ENCODE measurements at regions not wholly inside any gene's neighbourhood (a gene's known extent, or its start where the extent isn't known, plus 50 kb on each side); places are given as distances from the start of the nearest gene placed in this dataset.

DNA sequence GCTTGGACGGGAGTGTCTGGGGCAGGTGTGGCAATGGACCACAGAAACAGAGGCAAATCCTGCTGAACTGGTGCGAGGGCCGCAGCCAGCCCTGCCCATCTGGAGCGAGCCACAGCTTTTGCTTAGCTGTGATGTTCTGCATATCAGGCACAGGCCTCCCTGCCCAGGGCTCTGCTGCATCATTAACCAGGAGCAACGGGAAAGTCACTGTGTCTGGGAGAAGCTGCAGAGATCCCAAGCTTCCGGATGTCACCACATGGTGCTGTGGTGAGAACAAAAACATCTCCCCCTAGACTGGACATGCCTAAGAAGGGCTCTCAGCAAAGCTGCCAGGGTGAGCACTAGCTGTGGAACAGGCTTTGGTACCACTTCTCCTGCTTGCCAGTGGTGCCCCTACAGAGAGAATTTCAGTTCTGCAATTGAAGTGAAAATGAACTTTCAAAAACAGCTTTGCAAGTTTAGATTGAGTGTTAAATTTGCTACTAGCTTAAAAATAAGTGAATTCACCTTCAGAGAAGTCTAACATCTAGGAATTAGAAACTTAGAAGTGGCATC lies 172.9 kb upstream of the MYT1L start:
- H3K4me1 ChIP-seq (replicated peaks in 1 of 2), result peaks cover 24 to 30% of the 10 kb centered on the region in 2 donors
- in situ Hi-C loops (cut with MboI; ENCODE audit: low pct_unique_long_range_greater_than_20kb in 2 of 9, low sequenced_read_pairs in 9 of 9, unreplicated experiment in 9 of 9), result no loop called here
- 17 to 91% (median 64%) methylated on average over 1 to 6 of the region's 6 CpGs; no CpG with 5 or more reads in 2 of the 10 experiments for WGBS, 10 experiments
- peak in 1 of 8 experiments; percentile 24 for ATAC-seq (replicated peaks in 6 of 8)
- no peak overlapping the region for H3K27ac ChIP-seq
- no peak overlapping the region for H3K4me3 ChIP-seq

DNA sequence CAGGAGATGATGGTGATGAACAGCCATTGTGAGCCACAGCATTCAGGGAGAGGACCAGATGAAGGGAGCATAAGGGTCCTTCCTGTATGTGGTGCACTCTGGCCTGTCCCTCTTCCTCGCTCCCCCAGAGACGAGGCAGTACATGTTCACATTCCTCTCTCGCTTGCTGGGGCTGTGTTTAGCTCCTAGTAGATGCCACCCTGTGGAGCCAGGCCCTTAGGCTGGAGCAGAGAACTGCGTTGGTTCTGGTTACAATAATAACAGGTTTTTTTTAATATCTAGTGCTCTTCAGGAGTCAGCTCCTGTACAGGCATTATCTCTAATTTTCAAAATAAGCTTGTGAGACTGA lies 171.1 kb upstream of the MYT1L start:
- Histone ChIP-seq H3K4me3 (no peak overlapping the region), H3K27ac (peak overlapping the region in 1 of 2 donors; percentile 39), H3K4me1 (replicated peaks in 1 of 2) (peaks cover 17 to 19% of the 10 kb centered on the region in 2 donors)
- 20 to 94% (median 83%) methylated on average over 1 to 3 of the region's 4 CpGs; no CpG with 5 or more reads in 3 of the 10 experiments for WGBS, 10 experiments
- in situ Hi-C loops (cut with MboI; ENCODE audit: low pct_unique_long_range_greater_than_20kb in 2 of 9, low sequenced_read_pairs in 9 of 9, unreplicated experiment in 9 of 9), result no loop called here
- no peak for ATAC-seq (replicated peaks in 6 of 8)

- no peak overlapping the region for H3K4me3 ChIP-seq
- H3K4me1 ChIP-seq (replicated peaks in 1 of 2), result peaks cover 13 to 14% of the 10 kb centered on the region in 2 donors
- WGBS, 10 experiments, result 0 to 100% (median 69%) methylated on average over 1 to 7 of the region's 9 CpGs
- in situ Hi-C loops (cut with MboI; ENCODE audit: low pct_unique_long_range_greater_than_20kb in 2 of 9, low sequenced_read_pairs in 9 of 9, unreplicated experiment in 9 of 9), result no loop called here
- peak overlapping the region; percentile 36 to 39 for H3K27ac ChIP-seq
- ATAC-seq (replicated peaks in 6 of 8), result peak in 5 of 8 experiments; percentile 92 to 96 (median 95)
These were observed 170.6 kb upstream of the MYT1L start for GRCh38 chr2:2501454-2502200.

DNA sequence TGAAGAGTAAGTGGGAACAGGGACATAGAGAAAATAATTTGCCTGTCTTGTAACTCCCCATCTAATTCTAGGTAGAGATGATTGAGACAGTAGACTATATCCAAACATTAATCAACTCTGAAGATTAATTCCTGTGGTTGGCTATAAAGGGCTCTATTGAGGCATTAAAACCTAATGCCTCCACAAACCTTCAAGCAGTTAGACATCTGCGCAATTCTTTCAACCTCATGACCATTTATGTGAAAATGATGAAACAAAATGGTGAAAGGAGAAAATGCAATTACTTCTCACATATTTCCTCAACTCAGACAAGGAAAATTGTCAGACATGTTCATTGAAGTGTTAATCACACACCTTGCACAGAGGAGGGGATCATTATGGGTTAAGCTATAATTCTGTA lies 164.5 kb upstream of the MYT1L start:
- ATAC-seq (replicated peaks in 6 of 8), result peak in 2 of 8 experiments; percentile 24 to 69
- peaks cover 0 to 14% of the 10 kb centered on the region in 2 donors for H3K4me1 ChIP-seq (replicated peaks in 1 of 2)
- H3K4me3 ChIP-seq, result no peak overlapping the region
- in situ Hi-C loops (cut with MboI; ENCODE audit: low pct_unique_long_range_greater_than_20kb in 2 of 9, low sequenced_read_pairs in 9 of 9, unreplicated experiment in 9 of 9), result no loop called here
- WGBS, 10 experiments, result 17 to 89% (median 80%) methylated on average over 1 of the region's 1 CpG; no CpG with 5 or more reads in 3 of the 10 experiments
- H3K27ac ChIP-seq, result peak overlapping the region in 1 of 2 donors; percentile 16

GRCh38 chr2:2493496-2493895 lies 162.4 kb upstream of the MYT1L start:
- Histone ChIP-seq H3K27ac (no peak overlapping the region), H3K4me3 (no peak overlapping the region), H3K4me1 (replicated peaks in 1 of 2) (peaks cover 0 to 14% of the 10 kb centered on the region in 2 donors)
- 6 to 94% (median 76%) methylated on average over 2 to 5 of the region's 5 CpGs; no CpG with 5 or more reads in 1 of the 10 experiments for WGBS, 10 experiments
- in situ Hi-C loops (cut with MboI; ENCODE audit: low pct_unique_long_range_greater_than_20kb in 2 of 9, low sequenced_read_pairs in 9 of 9, unreplicated experiment in 9 of 9), result no loop called here
- peak in 2 of 8 experiments; percentile 62 to 63 for ATAC-seq (replicated peaks in 6 of 8)

- Histone ChIP-seq H3K4me3 (no peak overlapping the region), H3K27ac (no peak overlapping the region), H3K4me1 (replicated peaks in 1 of 2) (peaks cover 0 to 14% of the 10 kb centered on the region in 2 donors)
- peak in 1 of 8 experiments; percentile 41 for ATAC-seq (replicated peaks in 6 of 8)
- WGBS, 10 experiments, result 0 to 100% (median 68%) methylated on average over 1 to 4 of the region's 4 CpGs; no CpG with 5 or more reads in 3 of the 10 experiments
- in situ Hi-C loops (cut with MboI; ENCODE audit: low pct_unique_long_range_greater_than_20kb in 2 of 9, low sequenced_read_pairs in 9 of 9, unreplicated experiment in 9 of 9), result no loop called here
These were observed 161.7 kb upstream of the MYT1L start for GRCh38 chr2:2492800-2493199.

DNA sequence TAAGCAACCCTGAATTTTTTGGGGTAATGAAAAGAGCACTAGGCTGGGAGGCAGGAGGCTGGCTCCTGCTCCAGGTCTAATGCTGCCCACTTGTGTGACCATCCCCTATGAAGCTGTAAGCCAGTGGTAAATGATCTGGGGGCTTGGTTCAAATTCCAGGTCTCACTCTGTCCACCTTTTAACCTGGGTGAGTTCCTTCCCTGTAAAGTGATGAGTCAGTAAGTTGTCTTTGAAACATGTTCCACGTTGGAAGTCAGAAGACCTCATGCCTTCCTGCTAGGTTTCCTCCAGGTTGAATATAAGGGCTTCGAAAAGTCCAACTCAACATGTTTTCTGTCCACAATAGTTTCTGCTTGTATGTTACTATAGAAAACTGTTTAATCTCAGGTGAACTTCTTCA lies 160.9 kb upstream of the MYT1L start:
- ATAC-seq (replicated peaks in 6 of 8), result no peak
- Histone ChIP-seq H3K4me3 (no peak overlapping the region), H3K27ac (no peak overlapping the region), H3K4me1 (replicated peaks in 1 of 2) (peaks cover 0 to 14% of the 10 kb centered on the region in 2 donors)
- WGBS, 10 experiments, result 0 to 100% (median 67%) methylated on average over 1 to 2 of the region's 2 CpGs; no CpG with 5 or more reads in 1 of the 10 experiments
- in situ Hi-C loops (cut with MboI; ENCODE audit: low pct_unique_long_range_greater_than_20kb in 2 of 9, low sequenced_read_pairs in 9 of 9, unreplicated experiment in 9 of 9), result no loop called here

DNA sequence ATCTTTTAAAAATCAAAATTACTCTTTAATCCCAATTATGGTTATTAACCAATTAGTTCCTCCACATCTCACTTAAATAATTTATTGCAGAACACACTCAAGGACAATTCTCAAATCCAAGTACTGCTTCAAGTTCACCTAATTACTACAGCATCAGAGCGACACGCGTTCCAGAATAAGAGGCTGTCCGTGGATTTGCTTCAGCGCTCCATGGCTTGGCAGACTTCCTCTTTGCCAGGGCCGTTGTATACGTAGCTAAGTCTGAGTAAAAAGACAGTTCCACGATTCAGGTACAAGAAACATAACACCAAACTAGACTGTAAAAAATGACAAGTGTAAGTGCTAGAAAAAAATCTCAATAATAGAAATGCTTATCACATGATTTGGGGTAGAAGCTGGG lies 153.2 kb upstream of the MYT1L start:
- WGBS, 10 experiments, result 27 to 100% (median 86%) methylated on average over 3 to 8 of the region's 8 CpGs; no CpG with 5 or more reads in 2 of the 10 experiments

DNA sequence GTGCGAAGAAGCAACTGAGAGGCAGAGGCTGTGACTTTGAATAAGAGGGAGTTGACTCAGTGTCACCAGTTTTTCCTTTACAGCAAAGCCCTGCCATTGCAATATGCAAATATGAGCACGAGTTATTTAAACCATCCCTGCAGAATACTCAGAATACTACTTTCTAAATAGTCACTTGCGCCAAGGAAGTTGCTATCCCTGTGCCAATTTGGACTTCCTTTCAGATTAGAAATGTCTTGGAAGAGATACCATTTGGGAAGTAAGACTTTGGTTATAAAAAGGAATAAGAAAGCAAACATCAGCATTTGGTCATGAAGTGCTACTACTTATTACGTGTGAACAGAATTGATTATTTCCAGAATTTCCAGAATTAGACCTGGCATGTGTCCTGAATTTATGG lies 151.8 kb upstream of the MYT1L start:
- in situ Hi-C loops (cut with MboI; ENCODE audit: low pct_unique_long_range_greater_than_20kb in 2 of 9, low sequenced_read_pairs in 9 of 9, unreplicated experiment in 9 of 9), result no loop called here
- ATAC-seq (replicated peaks in 6 of 8), result no peak
- Histone ChIP-seq H3K27ac (no peak overlapping the region), H3K4me3 (no peak overlapping the region), H3K4me1 (replicated peaks in 1 of 2) (peaks cover 0 to 6% of the 10 kb centered on the region in 2 donors)
- WGBS, 10 experiments, result 0 to 93% (median 83%) methylated on average over 2 to 4 of the region's 4 CpGs; no CpG with 5 or more reads in 1 of the 10 experiments

More for the DNA sequence above, 153.2 kb upstream of the MYT1L start:
- H3K4me3 ChIP-seq, result no peak overlapping the region
- in situ Hi-C loops (cut with MboI; ENCODE audit: low pct_unique_long_range_greater_than_20kb in 2 of 9, low sequenced_read_pairs in 9 of 9, unreplicated experiment in 9 of 9), result no loop called here
- H3K27ac ChIP-seq, result no peak overlapping the region
- peaks cover 0 to 6% of the 10 kb centered on the region in 2 donors for H3K4me1 ChIP-seq (replicated peaks in 1 of 2)
- no peak for ATAC-seq (replicated peaks in 6 of 8)

GRCh38 chr2:2472881-2473280 lies 141.8 kb upstream of the MYT1L start:
- peak in 4 of 8 experiments; percentile 30 to 57 (median 42) for ATAC-seq (replicated peaks in 6 of 8)
- Histone ChIP-seq H3K27ac (peak overlapping the region in 1 of 2 donors; percentile 49), H3K4me3 (no peak overlapping the region), H3K4me1 (replicated peaks in 1 of 2) (peaks cover 8 to 24% of the 10 kb centered on the region in 2 donors)
- in situ Hi-C loops (cut with MboI; ENCODE audit: low pct_unique_long_range_greater_than_20kb in 2 of 9, low sequenced_read_pairs in 9 of 9, unreplicated experiment in 9 of 9), result no loop called here
- WGBS, 10 experiments, result 24 to 92% (median 79%) methylated on average over 1 to 11 of the region's 12 CpGs; no CpG with 5 or more reads in 1 of the 10 experiments

GRCh38 chr2:2472044-2472443 lies 141.0 kb upstream of the MYT1L start:
- in situ Hi-C loops (cut with MboI; ENCODE audit: low pct_unique_long_range_greater_than_20kb in 2 of 9, low sequenced_read_pairs in 9 of 9, unreplicated experiment in 9 of 9), result no loop called here
- ATAC-seq (replicated peaks in 6 of 8), result peak in 5 of 8 experiments; percentile 28 to 78 (median 53)
- Histone ChIP-seq H3K4me1 (replicated peaks in 1 of 2) (peaks cover 8 to 28% of the 10 kb centered on the region in 2 donors), H3K4me3 (no peak overlapping the region), H3K27ac (peak overlapping the region in 1 of 2 donors; percentile 49)
- 40 to 100% (median 67%) methylated on average over 1 to 8 of the region's 11 CpGs; no CpG with 5 or more reads in 3 of the 10 experiments for WGBS, 10 experiments

GRCh38 chr2:2466534-2466933 lies 135.5 kb upstream of the MYT1L start:
- in situ Hi-C loops (cut with MboI; ENCODE audit: low pct_unique_long_range_greater_than_20kb in 2 of 9, low sequenced_read_pairs in 9 of 9, unreplicated experiment in 9 of 9), result no loop called here
- Histone ChIP-seq H3K4me3 (no peak overlapping the region), H3K27ac (no peak overlapping the region), H3K4me1 (replicated peaks in 1 of 2) (peaks cover 0 to 15% of the 10 kb centered on the region in 2 donors)
- no peak for ATAC-seq (replicated peaks in 6 of 8)
- 0 to 92% (median 79%) methylated on average over 4 to 8 of the region's 9 CpGs; no CpG with 5 or more reads in 4 of the 10 experiments for WGBS, 10 experiments

DNA sequence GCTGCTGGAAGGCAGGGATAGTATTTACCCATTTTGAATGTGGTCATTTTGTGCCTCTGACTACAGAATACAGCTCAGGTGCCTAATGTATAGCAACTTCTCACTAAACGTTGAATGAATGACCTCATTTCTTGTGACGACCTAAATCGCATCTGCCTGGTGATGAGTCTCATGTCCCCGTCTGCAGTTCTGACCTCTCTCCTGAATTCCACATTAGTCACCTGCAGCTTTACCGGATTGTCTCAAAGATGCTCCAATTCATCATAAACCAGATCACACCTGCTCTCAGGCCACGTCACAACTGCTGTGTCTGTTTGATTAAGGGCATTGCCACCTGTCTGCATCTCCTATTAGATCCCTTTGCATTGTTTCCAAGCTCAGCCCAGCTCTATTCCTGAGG lies 133.6 kb upstream of the MYT1L start:
- H3K4me3 ChIP-seq, result no peak overlapping the region
- 0 to 90% (median 64%) methylated on average over 1 to 6 of the region's 6 CpGs; no CpG with 5 or more reads in 3 of the 10 experiments for WGBS, 10 experiments
- peak in 5 of 8 experiments; percentile 43 to 71 (median 65) for ATAC-seq (replicated peaks in 6 of 8)
- no peak overlapping the region for H3K27ac ChIP-seq
- H3K4me1 ChIP-seq (replicated peaks in 1 of 2), result peaks cover 0 to 12% of the 10 kb centered on the region in 2 donors
- in situ Hi-C loops (cut with MboI; ENCODE audit: low pct_unique_long_range_greater_than_20kb in 2 of 9, low sequenced_read_pairs in 9 of 9, unreplicated experiment in 9 of 9), result no loop called here
